Fibroblast of skin of abdomen (primary cell): ENCODE measurements at regions not wholly inside any gene's neighbourhood (a gene's known extent, or its start where the extent isn't known, plus 50 kb on each side); places are given as distances from the start of the nearest gene placed in this dataset.
A peak's percentile ranks its signal among the peaks of the same experiment; 100 is the strongest.
"Not testable (repeated sequence)": the region's sequence is repeated elsewhere in the genome, so short reads cannot be mapped to it uniquely, and the experiment has no call there.

Experiments used
- DNase-seq: peaks from one replicate; pipeline ENCODE4 v3.0.0-alpha.2; 2013

DNA sequence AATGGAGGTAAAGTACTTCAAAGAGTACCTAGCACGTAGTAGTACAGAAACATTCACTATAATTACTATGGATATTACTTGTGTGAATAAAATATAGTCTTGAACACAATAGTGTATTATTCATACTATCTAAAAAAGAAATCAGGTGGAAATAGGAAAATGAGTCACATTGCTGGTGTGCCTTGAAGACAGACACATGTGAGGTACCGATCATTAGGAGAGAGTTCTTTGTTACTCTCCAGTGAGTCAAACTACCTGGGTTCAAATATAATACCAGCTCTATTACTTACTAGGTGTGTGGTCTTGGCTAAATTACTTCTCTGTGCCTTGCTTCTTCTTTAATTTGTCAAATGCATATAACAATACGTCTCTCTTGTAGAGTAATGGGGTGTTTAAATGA lies 50.8 kb upstream of the BEND6 start:
- DNase-seq, result no peak

GRCh38 chr6:56902641-56903464 lies 52.1 kb upstream of the BEND6 start:
- DNase-seq, result peak; percentile 84

DNA sequence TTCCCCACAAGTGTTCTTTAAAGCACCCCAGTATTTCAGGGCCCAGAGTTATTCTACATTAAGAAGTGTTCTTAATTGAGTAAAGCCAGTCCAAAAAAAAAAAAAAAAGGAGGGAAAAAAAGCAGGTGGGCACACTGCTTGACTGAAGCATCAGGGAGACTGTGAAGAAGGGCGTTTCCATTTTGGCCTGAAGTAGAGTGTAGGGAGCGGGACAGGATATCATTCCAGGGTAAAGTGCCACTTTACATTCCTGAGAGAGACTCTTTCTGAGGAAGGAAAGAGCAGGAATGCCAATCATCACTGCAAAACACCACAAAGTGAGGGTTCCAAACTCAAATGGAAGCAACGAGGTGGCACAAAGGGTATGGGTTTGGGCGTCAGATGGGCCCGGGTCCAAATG lies 54.1 kb upstream of the BEND6 start:
- no peak for DNase-seq

DNA sequence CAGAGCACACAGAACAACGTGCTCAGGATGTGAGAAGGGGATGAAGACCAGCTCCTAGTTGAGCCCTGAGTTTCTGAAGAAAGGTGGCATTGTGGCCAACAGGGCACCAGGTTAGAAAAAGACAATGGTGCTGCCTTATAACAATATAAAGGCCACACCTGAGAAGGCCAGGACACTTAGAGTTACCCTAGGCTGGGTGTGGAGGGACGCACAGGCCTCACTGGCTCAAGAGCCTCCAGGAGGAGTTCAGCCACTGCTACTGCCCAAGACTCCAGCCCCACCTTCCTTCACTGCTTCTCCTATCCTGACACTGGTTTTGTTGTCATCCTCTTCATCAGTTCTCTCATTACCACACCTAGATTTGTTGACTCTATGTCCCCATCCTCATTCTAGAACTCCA lies 55.2 kb upstream of the BEND6 start:
- no peak for DNase-seq

DNA sequence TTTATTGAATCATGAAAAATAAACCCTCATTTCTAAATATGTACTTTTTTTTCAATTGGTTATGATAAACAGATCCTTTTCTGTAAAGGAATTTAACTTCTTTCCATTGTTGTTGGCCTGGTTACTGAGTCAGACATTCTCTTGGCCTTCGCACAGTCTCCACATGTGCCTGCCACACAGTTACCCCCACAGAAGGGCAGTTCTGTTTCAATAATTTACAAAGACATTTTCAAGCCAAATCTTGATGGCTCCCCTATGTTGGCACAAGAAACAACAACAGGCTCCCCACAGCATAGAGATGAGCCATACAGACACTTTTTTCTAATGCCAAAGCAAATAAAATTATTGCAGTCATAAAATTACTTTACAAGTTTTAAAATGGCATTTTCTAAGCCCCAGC lies 55.6 kb upstream of the BEND6 start:
- peak; percentile 55 for DNase-seq

GRCh38 chr6:56897789-56898529 lies 56.9 kb upstream of the BEND6 start:
- DNase-seq, result no peak

DNA sequence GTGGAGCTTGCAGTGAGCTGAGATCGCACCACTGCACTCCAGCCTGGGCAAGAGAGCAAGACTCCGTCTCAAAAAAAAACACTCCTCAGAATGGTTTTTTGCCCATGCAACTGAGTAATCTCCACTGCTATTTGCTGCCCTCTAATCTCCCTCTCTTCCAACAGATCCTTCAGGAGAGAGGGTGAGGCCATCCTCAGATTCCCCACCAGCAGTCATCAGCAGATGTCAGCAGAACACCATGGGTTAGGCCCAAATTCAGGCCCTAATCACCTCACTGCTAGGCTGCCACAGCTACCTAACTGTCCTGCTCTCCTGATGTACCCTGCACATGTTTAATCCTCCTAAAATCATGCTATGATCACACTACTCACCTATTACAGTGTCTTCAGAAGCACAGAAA lies 63.2 kb upstream of the BEND6 start:
- peak; percentile 48 for DNase-seq

- DNase-seq, result peak; percentile 94
Observed at GRCh38 chr6:56890683-56891429, 64.1 kb upstream of the BEND6 start.

GRCh38 chr6:56890066-56890465 lies 64.8 kb upstream of the BEND6 start:
- DNase-seq, result no peak

DNA sequence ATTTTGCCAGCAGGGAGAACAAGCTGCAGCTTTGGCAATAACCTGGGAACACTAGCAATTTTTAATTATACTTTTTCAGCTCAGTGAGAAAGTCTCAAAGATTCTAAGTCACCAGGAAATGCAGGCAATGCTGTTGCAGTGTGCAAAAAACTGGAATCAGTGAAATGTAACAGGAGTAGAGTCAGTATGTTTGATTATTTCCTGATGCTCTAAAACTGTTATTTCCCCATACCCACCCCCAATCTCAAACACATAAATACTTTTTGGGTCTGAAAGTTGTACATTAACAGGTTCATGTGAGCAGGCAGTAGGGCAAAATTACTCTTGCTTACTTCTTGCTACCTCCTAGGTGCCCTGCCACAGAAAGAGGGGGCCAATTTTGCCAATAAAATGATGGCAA lies 65.4 kb upstream of the BEND6 start:
- no peak for DNase-seq

DNA sequence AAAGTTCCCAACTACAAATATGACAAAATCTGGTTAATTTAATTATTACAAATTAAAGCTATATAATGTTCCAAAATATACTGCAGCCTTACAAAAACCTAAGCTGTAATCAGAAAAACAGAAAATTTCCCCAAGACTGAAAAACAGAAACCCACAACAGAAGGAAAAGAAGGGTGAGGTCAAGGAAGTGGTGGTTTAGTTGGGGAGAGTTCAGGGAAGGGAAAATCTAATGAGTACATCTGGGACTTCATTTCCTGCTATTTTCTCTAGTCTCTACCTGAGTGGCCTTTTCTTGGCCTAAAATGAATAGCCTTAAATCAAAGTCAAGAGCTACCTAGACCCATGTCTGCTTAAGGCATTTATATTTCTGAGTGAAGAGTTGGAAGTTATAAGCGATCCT lies 66.2 kb upstream of the BEND6 start:
- no peak for DNase-seq

GRCh38 chr6:56887086-56887485 lies 67.8 kb upstream of the BEND6 start:
- DNase-seq, result no peak

- no peak for DNase-seq
Observed at GRCh38 chr6:56877922-56878321, 77.0 kb upstream of the BEND6 start.

DNA sequence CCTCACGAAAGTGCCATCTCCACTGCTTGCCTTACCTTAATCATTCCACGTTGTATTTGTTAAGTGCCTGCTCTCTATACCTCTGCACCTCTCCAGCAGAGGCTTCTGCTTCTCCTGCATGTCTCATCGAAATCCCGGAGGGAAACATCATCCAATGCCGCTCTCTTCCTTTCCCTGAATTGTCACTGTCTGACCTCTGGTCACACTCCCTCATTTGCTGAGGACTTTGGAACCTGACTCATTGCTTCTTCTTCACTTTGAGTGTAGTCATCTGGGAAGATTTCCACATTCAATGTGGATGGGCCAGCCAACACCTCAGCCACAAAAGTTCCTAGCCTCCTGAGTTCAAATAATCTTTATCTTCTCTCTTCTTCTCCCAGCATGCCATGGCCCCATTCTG lies 78.9 kb upstream of the BEND6 start:
- DNase-seq, result no peak

- no peak for DNase-seq
Observed at GRCh38 chr6:56875523-56875922, 79.4 kb upstream of the BEND6 start.

GRCh38 chr6:56874328-56874727 lies 80.6 kb upstream of the BEND6 start:
- DNase-seq, result no peak

GRCh38 chr6:56870053-56870452 lies 84.9 kb upstream of the BEND6 start:
- not testable (repeated sequence) for DNase-seq

DNA sequence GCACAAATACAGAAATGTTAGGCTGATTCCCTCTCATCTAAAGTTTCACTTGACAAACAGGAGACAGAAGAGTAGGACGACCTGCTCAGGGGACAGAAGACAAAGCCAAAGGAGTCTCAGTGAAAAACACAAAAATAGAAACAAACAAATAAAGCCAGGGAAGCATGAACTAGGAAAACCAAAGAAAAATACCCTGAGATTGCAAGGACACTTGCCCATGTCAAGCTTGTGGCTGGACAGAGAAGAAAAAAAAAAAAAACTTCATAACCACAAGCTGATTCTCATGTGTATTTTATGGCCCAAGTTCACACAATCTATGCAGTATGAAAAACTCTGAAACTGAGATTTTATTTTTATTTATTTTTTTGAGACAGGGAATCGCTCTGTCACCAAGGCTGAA lies 85.6 kb upstream of the BEND6 start:
- DNase-seq, result no peak

DNA sequence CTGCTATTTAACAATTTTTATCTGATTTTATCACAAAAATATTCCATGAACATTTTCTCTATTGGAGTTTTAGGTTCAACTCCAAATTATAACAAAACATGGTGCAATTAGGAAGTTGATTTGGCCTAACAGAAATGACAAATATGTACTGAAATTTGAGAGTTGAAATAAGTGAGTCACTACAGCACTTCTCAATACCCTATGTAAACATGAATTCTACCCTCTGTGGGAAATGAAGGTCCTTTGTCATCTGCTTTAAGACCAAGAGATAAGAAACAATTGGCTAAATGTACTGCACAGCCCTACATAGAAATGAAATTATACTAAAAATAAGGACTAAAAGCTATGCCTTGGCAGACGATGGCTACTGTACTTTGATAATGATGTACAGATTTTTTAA lies 86.2 kb upstream of the BEND6 start:
- DNase-seq, result peak; percentile 71

- no peak for DNase-seq
Observed at GRCh38 chr6:56866917-56867522, 87.9 kb upstream of the BEND6 start.

DNA sequence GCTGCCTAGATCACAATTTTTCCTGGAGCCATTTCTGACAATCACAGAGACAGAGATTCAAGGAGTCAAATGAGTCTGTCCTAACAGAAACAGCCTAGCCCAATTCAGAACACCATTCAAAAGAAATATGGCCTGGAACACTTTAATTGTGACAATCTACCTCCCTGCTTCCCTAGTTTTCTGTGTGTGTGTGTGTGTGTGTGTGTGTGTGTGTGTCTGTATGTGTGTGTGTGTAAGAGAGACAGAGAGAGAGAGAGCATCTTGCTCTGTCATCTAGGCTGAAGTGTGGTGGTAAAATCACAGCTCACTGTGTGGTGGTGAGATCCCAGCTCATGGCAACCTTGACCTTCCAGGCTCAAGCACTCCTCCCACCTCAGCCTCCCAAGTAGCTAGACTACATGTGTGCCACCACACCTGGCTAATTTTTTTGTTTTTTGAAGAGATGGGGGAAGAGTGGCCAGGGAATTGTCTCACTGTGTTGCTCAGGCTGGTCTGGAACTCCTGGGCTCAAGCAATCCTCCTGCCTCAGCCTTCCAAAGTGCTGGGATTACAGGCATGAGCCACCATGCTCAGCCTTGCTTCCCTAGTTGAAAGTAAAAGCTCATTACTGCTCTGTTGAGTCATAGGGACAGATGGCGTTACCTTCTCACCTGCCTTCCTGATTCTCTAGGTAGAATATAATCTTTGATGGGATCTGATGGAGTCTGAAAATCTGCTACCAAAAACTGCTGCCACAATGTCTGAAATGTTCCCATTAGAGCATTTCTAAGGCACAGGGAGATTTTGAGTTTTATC lies 89.6 kb upstream of the BEND6 start:
- no peak for DNase-seq

DNA sequence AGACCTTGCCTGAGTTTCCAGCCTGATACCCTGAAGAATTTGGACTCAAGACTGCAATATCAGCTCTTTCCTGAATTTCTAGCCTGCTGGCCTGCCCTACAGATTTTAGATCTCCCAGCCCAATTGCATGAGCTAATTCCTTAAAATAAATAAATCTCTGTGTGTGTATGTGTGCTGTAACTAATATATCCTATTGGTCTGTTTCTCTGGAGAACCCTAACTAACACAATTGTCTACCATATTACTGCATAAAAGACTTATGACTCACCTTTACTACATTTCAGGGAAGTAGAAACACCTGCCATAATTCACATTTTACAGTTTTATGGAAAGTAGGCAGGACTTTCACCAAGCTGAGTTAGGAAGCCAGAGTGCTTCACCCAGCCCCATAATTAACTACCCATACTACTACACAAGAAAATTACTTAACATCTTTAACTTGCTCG lies 90.7 kb upstream of the BEND6 start:
- DNase-seq, result peak; percentile 26
